VCaP (cell line): ENCODE measurements at regions not wholly inside any gene's neighbourhood (a gene's known extent, or its start where the extent isn't known, plus 50 kb on each side); places are given as distances from the start of the nearest gene placed in this dataset.

Experiments
- H3K27ac ChIP-seq: fragments of 450-650 bp; 2 replicates; pipeline ENCODE4 v1.5.1; 2017
- TF ChIP-seq, protein P1 (sequence below): fragments of 450-650 bp; conservative IDR thresholded peaks from 2 replicates; pipeline ENCODE4 v1.5.1; 2017; ENCODE audit warnings: mild to moderate bottlenecking, moderate library complexity

DNA sequence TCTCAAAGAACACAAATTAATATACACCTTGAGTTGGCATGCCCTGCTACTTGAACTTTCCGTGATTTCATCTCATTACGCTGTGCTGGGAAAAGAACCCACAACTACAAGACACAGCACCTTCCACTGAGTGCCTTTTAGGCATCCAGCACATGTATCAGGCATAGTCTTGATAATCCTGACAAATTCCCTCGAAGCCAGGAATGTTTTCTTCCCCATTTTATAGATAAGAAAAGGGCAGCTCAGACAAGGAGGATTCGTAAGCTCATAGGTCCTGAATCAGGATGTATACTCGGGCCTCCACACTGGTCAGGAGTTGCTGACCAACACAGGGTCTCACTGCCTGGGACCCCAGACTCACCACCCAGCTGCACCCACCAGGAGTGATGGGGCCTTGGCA, 368.6 kb downstream of the TNS3 start:
- TF ChIP-seq, protein P1, sequence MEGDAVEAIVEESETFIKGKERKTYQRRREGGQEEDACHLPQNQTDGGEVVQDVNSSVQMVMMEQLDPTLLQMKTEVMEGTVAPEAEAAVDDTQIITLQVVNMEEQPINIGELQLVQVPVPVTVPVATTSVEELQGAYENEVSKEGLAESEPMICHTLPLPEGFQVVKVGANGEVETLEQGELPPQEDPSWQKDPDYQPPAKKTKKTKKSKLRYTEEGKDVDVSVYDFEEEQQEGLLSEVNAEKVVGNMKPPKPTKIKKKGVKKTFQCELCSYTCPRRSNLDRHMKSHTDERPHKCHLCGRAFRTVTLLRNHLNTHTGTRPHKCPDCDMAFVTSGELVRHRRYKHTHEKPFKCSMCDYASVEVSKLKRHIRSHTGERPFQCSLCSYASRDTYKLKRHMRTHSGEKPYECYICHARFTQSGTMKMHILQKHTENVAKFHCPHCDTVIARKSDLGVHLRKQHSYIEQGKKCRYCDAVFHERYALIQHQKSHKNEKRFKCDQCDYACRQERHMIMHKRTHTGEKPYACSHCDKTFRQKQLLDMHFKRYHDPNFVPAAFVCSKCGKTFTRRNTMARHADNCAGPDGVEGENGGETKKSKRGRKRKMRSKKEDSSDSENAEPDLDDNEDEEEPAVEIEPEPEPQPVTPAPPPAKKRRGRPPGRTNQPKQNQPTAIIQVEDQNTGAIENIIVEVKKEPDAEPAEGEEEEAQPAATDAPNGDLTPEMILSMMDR: no peak
- no peak overlapping the region for H3K27ac ChIP-seq

DNA sequence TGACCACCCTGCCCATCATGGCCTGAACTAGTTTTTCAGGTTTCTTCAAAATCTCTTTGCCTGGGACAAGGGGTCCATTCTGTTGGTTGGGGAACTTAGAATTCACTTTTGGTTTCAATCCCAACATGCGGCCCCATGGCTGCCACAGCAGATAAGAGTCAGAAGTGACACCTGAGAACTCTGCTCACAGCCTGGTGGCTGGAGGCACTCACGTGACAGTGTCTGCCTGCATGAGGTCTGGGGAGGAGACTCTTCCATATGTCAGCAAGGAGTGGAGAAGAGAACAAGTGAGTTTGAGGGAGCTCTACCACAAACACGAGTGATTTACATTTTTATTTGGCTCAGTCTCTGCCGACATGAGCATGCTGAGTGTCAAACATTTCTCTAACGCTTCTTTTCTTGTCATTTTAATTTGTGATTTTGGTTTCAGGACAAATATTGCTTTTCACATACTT, 370.4 kb downstream of the TNS3 start:
- no peak overlapping the region for H3K27ac ChIP-seq
- TF ChIP-seq, protein P1: no peak

DNA sequence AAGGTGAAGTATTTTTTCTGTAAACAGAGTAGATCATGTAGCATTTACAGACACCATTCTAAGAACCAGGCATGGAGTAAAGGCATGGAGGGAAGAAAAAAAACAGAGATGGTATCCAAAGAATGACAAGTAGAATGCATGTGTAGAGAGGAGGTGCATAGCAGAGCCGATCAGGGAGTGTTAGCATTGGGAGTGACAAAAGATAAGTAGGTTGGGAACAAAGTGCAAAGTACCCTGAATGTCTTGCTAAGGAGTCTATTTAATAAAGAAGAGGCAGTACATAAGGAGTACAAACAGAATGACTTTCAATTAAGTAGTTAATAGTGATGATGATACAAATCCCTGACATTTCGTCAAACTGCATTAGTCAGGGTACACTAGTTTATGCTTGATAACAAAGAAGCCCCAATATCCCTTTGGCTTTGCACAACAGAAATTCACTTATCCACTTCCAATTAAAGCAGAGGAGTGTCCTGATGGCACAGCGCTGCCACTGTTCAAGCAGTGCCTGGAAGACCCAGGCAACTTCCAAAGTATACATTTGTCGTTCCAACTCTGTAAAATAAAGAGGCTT, 371.5 kb downstream of the TNS3 start:
- H3K27ac ChIP-seq: no peak overlapping the region
- TF ChIP-seq, protein P1: no peak

DNA sequence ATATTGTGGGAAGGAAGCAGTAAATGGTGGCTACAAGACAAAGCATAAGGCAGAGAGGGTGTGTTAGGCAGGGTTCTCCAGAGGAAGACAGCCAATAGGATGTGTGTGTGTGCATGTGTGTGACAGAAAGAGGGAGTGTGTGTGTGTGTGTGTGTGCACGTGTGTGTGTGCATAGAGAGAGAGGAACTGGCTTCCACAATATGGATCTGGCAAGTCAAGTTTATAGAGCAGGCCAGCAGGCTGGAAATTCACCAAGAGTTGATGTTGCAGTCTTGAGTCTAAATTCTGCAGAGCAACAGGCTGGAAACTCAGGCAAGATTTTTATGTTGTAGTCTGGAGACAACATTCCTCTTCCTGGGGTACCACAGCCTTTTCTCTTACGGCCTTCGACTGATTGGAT, 374.0 kb downstream of the TNS3 start:
- H3K27ac ChIP-seq: no peak overlapping the region
- TF ChIP-seq, protein P1: no peak

DNA sequence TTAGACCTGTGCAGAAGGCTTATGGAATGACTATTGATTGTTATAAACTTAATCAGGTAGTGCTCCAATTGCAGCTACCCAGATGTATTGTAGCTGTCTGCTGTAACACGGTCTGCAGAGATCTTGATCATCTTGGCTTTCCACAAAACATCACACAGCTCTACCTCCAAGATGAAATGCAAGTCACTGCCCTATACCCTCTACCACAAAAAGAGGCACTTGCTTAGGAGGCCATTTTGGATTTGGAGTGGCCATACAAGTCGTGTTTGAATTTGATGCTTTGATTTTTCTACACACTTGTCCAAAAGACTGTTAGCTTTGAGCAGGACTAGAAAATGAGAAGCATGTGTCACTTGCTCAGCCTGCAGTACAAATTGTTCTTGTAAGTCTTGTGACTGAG, 377.2 kb downstream of the TNS3 start:
- no peak overlapping the region for H3K27ac ChIP-seq
- TF ChIP-seq, protein P1: no peak

DNA sequence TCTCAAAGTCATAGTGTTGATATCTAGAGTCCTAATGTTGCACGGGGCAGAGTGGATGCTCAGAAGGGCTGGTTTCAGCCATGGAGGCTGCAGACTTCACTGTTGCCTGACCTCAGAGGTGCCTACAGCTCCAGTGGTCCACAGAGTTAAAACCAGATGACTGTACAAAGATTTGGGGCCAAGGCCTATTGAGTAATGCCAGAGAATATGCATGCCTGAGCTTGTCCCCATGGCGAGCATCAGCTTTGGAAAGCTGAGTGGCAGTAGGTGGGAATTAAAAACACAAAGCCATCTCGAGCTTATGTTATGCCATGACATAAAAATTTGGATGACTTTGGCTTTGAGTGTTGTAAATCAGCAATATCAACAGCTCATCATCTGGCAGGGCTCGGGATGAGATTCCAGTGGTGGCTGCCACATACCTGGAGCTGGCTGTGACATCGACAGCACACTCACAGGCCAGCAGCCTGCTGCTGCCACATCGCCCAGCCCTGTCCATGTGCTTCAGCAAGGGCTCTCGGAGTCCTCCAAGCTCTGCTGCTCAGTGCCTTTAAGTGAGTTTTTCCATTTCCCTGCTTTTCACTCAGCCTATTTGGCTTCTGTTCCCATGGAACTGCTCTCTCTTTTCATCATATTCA, 379.6 kb downstream of the TNS3 start:
- TF ChIP-seq, protein P1: no peak
- H3K27ac ChIP-seq: no peak overlapping the region

DNA sequence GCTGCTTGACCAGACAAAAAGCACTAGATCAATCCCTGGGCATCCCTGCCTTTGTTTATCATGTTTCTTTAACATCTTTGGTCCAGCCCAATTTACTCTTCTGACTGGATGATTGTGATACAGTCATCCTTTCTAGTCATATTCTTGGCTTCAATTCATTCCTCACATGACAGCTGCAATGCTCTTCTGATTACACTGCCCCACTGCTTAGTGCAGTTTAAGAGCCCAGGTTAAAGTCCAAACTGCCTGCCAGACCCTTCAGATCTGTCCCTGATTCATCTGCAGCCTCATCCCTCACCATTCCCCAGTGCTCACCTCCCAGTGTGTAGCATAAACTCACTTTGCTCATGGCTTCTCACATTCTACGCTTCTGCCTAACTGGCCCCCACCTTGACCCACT, 383.8 kb downstream of the TNS3 start:
- no peak overlapping the region for H3K27ac ChIP-seq
- TF ChIP-seq, protein P1: no peak
